ENCODE measurements at regions not wholly inside any gene's neighbourhood (a gene's known extent, or its start where the extent isn't known, plus 50 kb on each side); places are given as distances from the start of the nearest gene placed in this dataset.

GRCh38 chr15:53305554-53305953, 453.9 kb downstream of the WDR72 start:
- no peak overlapping the region for H3K4me3 ChIP-seq (ENCODE audit: low read depth, low read length)
- TF ChIP-seq CTCF (IDR thresholded peaks at IDR 0.05; ENCODE audit: low read depth, low read length) = no peak

DNA sequence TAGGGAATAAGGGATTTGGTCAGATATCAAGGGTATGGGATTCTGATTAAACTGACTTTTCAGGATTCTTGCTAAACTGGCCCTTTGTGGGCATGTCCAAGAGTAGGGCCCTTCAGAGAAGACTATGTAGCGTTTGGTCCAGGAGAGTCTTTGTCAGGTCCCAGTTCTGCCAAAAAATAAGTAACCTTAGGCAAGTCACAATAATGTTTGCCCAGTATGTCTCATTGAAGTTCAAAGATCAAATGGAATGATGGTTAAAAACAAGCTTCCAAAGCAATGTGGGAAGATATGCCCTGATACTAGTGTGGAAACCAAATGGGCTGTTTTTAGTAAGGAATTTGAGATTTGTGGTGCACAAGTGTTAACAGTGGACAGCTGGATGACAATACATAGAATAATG, 454.4 kb downstream of the WDR72 start:
- TF ChIP-seq CTCF (IDR thresholded peaks at IDR 0.05; ENCODE audit: low read depth, low read length) = no peak
- no peak overlapping the region for H3K4me3 ChIP-seq (ENCODE audit: low read depth, low read length)

- no peak for TF ChIP-seq CTCF (IDR thresholded peaks at IDR 0.05; ENCODE audit: low read depth, low read length)
- H3K4me3 ChIP-seq (ENCODE audit: low read depth, low read length) = no peak overlapping the region
These were observed 461.6 kb downstream of the WDR72 start for GRCh38 chr15:53297828-53298227.

- no peak overlapping the region for H3K4me3 ChIP-seq (ENCODE audit: low read depth, low read length)
- no peak for TF ChIP-seq CTCF (IDR thresholded peaks at IDR 0.05; ENCODE audit: low read depth, low read length)
These were observed 462.9 kb downstream of the WDR72 start for GRCh38 chr15:53296603-53297002.

DNA sequence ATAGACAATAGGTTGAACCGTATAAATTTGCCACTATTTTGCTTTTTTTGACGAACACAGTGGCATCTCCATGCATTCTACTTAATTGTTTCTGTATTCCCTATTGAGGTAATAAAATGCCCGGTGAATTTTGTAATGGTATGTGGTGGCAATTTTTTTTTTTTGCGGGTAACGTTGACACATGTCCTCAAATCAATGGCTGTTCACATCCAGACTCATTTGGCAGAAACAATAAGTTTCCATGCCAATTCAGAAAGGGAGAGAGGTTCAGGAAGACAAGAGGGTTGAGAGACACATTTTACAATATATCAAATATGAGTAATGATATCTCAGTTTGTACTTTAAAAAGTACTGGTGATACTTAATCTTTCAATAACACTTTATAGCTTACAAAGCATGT, 463.9 kb downstream of the WDR72 start:
- H3K4me3 ChIP-seq (ENCODE audit: low read depth, low read length) = no peak overlapping the region

GRCh38 chr15:53288542-53288941, 470.9 kb downstream of the WDR72 start:
- H3K4me3 ChIP-seq (ENCODE audit: low read depth, low read length) = no peak overlapping the region
- no peak for TF ChIP-seq CTCF (IDR thresholded peaks at IDR 0.05; ENCODE audit: low read depth, low read length)

More for the DNA sequence above, 463.9 kb downstream of the WDR72 start:
- TF ChIP-seq CTCF (IDR thresholded peaks at IDR 0.05; ENCODE audit: low read depth, low read length) = no peak

- no peak for TF ChIP-seq CTCF (IDR thresholded peaks at IDR 0.05; ENCODE audit: low read depth, low read length)
- H3K4me3 ChIP-seq (ENCODE audit: low read depth, low read length) = no peak overlapping the region
These were observed 484.5 kb upstream of the ONECUT1 start for GRCh38 chr15:53274630-53275029.

Data from WI38 (cell line).